ENCODE measurements at regions not wholly inside any gene's neighbourhood (a gene's known extent, or its start where the extent isn't known, plus 50 kb on each side); places are given as distances from the start of the nearest gene placed in this dataset.

DNA sequence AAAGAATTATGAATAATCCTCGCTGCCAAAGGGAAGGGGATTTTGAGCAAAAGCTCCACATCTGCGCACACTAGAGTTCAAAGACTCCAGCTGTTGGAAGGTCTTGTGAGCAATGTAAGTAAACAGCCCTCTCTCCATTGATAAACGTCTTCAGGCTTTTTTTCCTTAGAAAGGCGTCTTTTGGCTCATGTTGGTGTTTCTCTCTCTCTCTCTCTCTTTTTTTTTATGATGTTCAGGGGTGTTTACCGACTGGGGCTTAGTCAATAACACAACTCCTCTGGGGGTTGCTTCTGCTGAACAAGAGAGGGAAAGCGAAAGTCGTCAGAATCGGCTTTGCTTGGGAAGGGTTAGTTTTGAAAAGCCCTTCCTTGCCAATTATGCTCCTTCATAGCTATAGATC, 53.2 kb upstream of the C1QTNF7 start:
- Histone ChIP-seq H3K4me1 (ENCODE audit: control insufficient read depth in 3 of 3, insufficient read depth in 2 of 3, low read depth in 1 of 3, low read length in 2 of 3) (no peaks in the 10 kb centered on the region), H3K4me3 (ENCODE audit: low read depth in 1 of 3, low read length in 3 of 3) (peak overlapping the region in 1 of 3 donors; percentile 13), H3K27me3 (ENCODE audit: control insufficient read depth in 3 of 3, insufficient read depth in 3 of 3, low read length in 3 of 3) (no peaks in the 10 kb centered on the region), H3K27ac (ENCODE audit: low read depth in 1 of 3, low read length in 2 of 3) (peak overlapping the region in 2 of 3 donors; percentile 37 to 65), H3K36me3 (ENCODE audit: control insufficient read depth in 3 of 3, insufficient read depth in 2 of 3, low read depth in 1 of 3, low read length in 3 of 3) (no peaks in the 10 kb centered on the region), H3K9me3 (ENCODE audit: control insufficient read depth in 2 of 2, insufficient read depth in 1 of 2, low read depth in 1 of 2, low read length in 1 of 2) (no peaks in the 10 kb centered on the region)
- FAIRE-seq = no peak
- peak in 1 of 2 donors; percentile 6 for DNase-seq
- WGBS, 3 donors = 43 to 57% (median 57%) methylated on average over 8 of the region's 8 CpGs

DNA sequence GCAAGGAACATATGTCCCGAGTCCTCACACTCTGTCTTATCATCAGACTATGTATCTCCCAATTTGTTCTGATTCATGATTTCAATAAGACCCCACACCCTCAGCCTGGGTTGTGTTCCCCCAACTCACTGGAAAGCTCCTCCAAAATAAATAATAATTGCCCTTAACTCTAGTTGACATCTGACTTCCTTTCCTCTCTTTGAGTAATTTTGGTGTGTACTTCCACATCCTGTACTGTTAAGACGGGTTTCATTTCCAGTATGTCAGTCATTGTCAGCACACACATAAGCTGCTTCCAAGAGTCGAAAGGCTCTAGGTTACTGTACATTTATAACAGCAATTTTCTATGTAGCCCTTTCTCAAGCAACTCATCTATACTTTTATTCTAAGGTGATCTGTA, 52.2 kb upstream of the C1QTNF7 start:
- no peak for FAIRE-seq
- 59 to 79% (median 73%) methylated on average over 3 of the region's 3 CpGs for WGBS, 3 donors
- DNase-seq = no peak
- H3K36me3 ChIP-seq (ENCODE audit: control insufficient read depth in 3 of 3, insufficient read depth in 2 of 3, low read depth in 1 of 3, low read length in 3 of 3) = no peaks in the 10 kb centered on the region
- H3K27me3 ChIP-seq (ENCODE audit: control insufficient read depth in 3 of 3, insufficient read depth in 3 of 3, low read length in 3 of 3) = no peaks in the 10 kb centered on the region
- peak overlapping the region in 1 of 3 donors; percentile 22 for H3K27ac ChIP-seq (ENCODE audit: low read depth in 1 of 3, low read length in 2 of 3)
- no peaks in the 10 kb centered on the region for H3K4me1 ChIP-seq (ENCODE audit: control insufficient read depth in 3 of 3, insufficient read depth in 2 of 3, low read depth in 1 of 3, low read length in 2 of 3)
- H3K4me3 ChIP-seq (ENCODE audit: low read depth in 1 of 3, low read length in 3 of 3) = no peak overlapping the region
- no peaks in the 10 kb centered on the region for H3K9me3 ChIP-seq (ENCODE audit: control insufficient read depth in 2 of 2, insufficient read depth in 1 of 2, low read depth in 1 of 2, low read length in 1 of 2)

DNA sequence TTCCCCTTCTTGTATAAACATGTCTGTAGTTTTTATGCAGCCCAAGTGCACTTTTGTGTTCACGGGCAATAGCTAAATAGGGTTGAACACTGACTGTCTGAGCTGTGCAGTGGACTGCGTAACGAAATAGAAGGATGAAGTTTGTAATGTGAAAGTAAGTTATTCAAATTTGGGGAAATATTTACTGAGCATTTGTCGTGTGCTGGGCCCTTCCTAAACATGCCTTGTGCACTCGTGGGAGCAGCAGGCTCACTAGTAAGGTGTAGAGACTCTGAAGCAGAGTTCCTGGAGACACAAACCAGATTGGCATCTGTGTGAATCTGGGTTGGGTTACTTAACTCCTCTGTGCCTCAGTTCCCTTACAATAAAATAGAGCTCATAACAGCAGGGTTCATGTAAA, 51.7 kb upstream of the C1QTNF7 start:
- FAIRE-seq = no peak
- no peak for DNase-seq
- Histone ChIP-seq H3K4me1 (ENCODE audit: control insufficient read depth in 3 of 3, insufficient read depth in 2 of 3, low read depth in 1 of 3, low read length in 2 of 3) (no peaks in the 10 kb centered on the region), H3K4me3 (ENCODE audit: low read depth in 1 of 3, low read length in 3 of 3) (no peak overlapping the region), H3K27me3 (ENCODE audit: control insufficient read depth in 3 of 3, insufficient read depth in 3 of 3, low read length in 3 of 3) (no peaks in the 10 kb centered on the region), H3K36me3 (ENCODE audit: control insufficient read depth in 3 of 3, insufficient read depth in 2 of 3, low read depth in 1 of 3, low read length in 3 of 3) (no peaks in the 10 kb centered on the region), H3K27ac (ENCODE audit: low read depth in 1 of 3, low read length in 2 of 3) (peak overlapping the region in 1 of 3 donors; percentile 64), H3K9me3 (ENCODE audit: control insufficient read depth in 2 of 2, insufficient read depth in 1 of 2, low read depth in 1 of 2, low read length in 1 of 2) (no peaks in the 10 kb centered on the region)
- WGBS, 3 donors = 65 to 68% (median 67%) methylated on average over 5 of the region's 5 CpGs

DNA sequence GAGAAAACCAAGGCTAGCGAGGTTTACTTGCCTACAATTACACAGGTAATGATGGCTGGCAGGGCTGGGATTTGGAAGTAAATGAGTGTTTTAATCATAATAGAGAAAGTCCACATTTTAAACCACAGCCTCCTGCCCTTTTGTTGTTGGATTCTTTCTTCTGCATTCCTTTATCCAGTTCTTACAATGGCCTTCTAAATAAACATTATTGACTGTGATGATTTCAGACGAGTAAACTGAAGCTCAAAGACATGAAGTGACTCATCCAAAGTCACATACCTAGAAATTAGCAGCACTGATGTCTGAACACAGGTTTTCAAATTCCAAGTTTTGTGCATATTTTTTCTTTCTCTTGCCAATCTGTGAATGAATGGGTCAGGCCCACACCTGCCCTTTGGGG, 51.2 kb upstream of the C1QTNF7 start:
- FAIRE-seq = no peak
- WGBS, 3 donors = 51 to 65% (median 53%) methylated on average over 2 of the region's 2 CpGs
- Histone ChIP-seq H3K4me1 (ENCODE audit: control insufficient read depth in 3 of 3, insufficient read depth in 2 of 3, low read depth in 1 of 3, low read length in 2 of 3) (no peaks in the 10 kb centered on the region), H3K27me3 (ENCODE audit: control insufficient read depth in 3 of 3, insufficient read depth in 3 of 3, low read length in 3 of 3) (no peaks in the 10 kb centered on the region), H3K27ac (ENCODE audit: low read depth in 1 of 3, low read length in 2 of 3) (no peak overlapping the region), H3K4me3 (ENCODE audit: low read depth in 1 of 3, low read length in 3 of 3) (no peak overlapping the region), H3K36me3 (ENCODE audit: control insufficient read depth in 3 of 3, insufficient read depth in 2 of 3, low read depth in 1 of 3, low read length in 3 of 3) (no peaks in the 10 kb centered on the region), H3K9me3 (ENCODE audit: control insufficient read depth in 2 of 2, insufficient read depth in 1 of 2, low read depth in 1 of 2, low read length in 1 of 2) (no peaks in the 10 kb centered on the region)
- DNase-seq = no peak
